GM23338 (cell line): ENCODE measurements at regions not wholly inside any gene's neighbourhood (a gene's known extent, or its start where the extent isn't known, plus 50 kb on each side); places are given as distances from the start of the nearest gene placed in this dataset.

ENCODE experiments used
- ATAC-seq: fragments of 200-7000 bp; cut with Tn5 transposase; 3 replicates; pipeline ENCODE4 v1.9.1; 2020
- DNase-seq: peaks from one replicate; pipeline ENCODE4 v3.0.0-alpha.2; 2015; ENCODE audit warnings: low spot score
- H2AFZ ChIP-seq: fragments of 200-600 bp; sonication (generic); 2 replicates; pipeline ENCODE4 v1.8.0; 2016; ENCODE audit warnings: antibody characterized with exemption, mild to moderate bottlenecking, moderate library complexity
- H3F3A ChIP-seq: fragments of 200-600 bp; sonication (generic); replicated peaks from 2 replicates; pipeline ENCODE4 v1.8.0; 2017; ENCODE audit warnings: antibody characterized with exemption, mixed run types, low read depth
- H3K27ac ChIP-seq: fragments of 200-600 bp; sonication (generic); 2 replicates; pipeline ENCODE4 v1.6.1; 2016; ENCODE audit warnings: low read depth
- H3K27me3 ChIP-seq: fragments of 200-600 bp; sonication (generic); 2 replicates; pipeline ENCODE4 v1.8.0; 2016; ENCODE audit warnings: mild to moderate bottlenecking, mixed run types, moderate library complexity; ENCODE audit not compliant: insufficient read depth
- H3K36me3 ChIP-seq: fragments of 200-600 bp; sonication (generic); 2 replicates; pipeline ENCODE4 v1.8.0; 2016; ENCODE audit warnings: mild to moderate bottlenecking; ENCODE audit not compliant: insufficient read depth
- H3K4me1 ChIP-seq: fragments of 200-600 bp; sonication (generic); 2 replicates; pipeline ENCODE4 v1.8.0; 2016; ENCODE audit warnings: mild to moderate bottlenecking, moderate library complexity; ENCODE audit not compliant: insufficient read depth
- H3K4me2 ChIP-seq: fragments of 200-600 bp; sonication (generic); 2 replicates; pipeline ENCODE4 v1.7.1; 2017; ENCODE audit warnings: mixed run types
- H3K4me3 ChIP-seq: fragments of 200-600 bp; sonication (generic); 2 replicates; pipeline ENCODE4 v1.6.1; 2016; ENCODE audit warnings: mixed run types
- H3K79me2 ChIP-seq: fragments of 200-600 bp; sonication (generic); replicated peaks from 2 replicates; pipeline ENCODE4 v1.8.0; 2017; ENCODE audit warnings: mild to moderate bottlenecking; ENCODE audit not compliant: insufficient read depth
- H3K9me2 ChIP-seq: fragments of 200-600 bp; sonication (generic); 2 replicates; pipeline ENCODE4 v1.8.0; 2017; ENCODE audit not compliant: insufficient read depth
- H4K20me1 ChIP-seq: fragments of 200-600 bp; sonication (generic); replicated peaks from 2 replicates; pipeline ENCODE4 v1.8.0; 2017; ENCODE audit warnings: mild to moderate bottlenecking; ENCODE audit not compliant: insufficient read depth
- H3K27ac Mint-ChIP-seq: 2 replicates; pipeline ENCODE4 v1.8.0; 2020; ENCODE audit warnings: inconsistent platforms, mild to moderate bottlenecking, moderate library complexity, mixed read lengths
- H3K27me3 Mint-ChIP-seq: 3 replicates; pipeline ENCODE4 v1.8.0; 2022; ENCODE audit warnings: low read depth, mild to moderate bottlenecking, moderate library complexity, mixed read lengths, inconsistent platforms; ENCODE audit not compliant: insufficient read depth, poor library complexity
- H3K36me3 Mint-ChIP-seq: 3 replicates; pipeline ENCODE4 v1.8.0; 2021; ENCODE audit warnings: low read depth, mild to moderate bottlenecking, inconsistent platforms, moderate library complexity, mixed read lengths
- H3K4me1 Mint-ChIP-seq: 3 replicates; pipeline ENCODE4 v1.8.0; 2020; ENCODE audit warnings: mild to moderate bottlenecking, inconsistent platforms, mixed read lengths
- H3K4me3 Mint-ChIP-seq: 3 replicates; pipeline ENCODE4 v1.8.0; 2021; ENCODE audit warnings: moderate library complexity, mild to moderate bottlenecking, inconsistent platforms, mixed read lengths
- H3K9me3 Mint-ChIP-seq: 3 replicates; pipeline ENCODE4 v1.8.0; 2020; ENCODE audit warnings: moderate library complexity, mild to moderate bottlenecking, inconsistent platforms, mixed read lengths
- CREB1 ChIP-seq: fragments of 250-450 bp; sonication (Bioruptor Pico); IDR thresholded peaks from 2 replicates; pipeline ENCODE4 v1.5.0; 2020; ENCODE audit warnings: low read depth, mild to moderate bottlenecking, moderate library complexity
- CTCF ChIP-seq, 2 experiments: fragments of 200-600 bp in 1 of 2; sonication (generic) in 1 of 2; conservative IDR thresholded peaks; 2 replicates each; pipeline versions ENCODE4 v1.5.1 to v1.6.1; 2016 to 2017; ENCODE audit warnings: antibody characterized with exemption in 2 of 2, low read depth in 2 of 2, mild to moderate bottlenecking in 2 of 2, moderate library complexity in 1 of 2
- ETS1 ChIP-seq: IDR thresholded peaks from 2 replicates; pipeline ENCODE4 v1.6.1; 2016; ENCODE audit warnings: antibody characterized with exemption
- EZH2 ChIP-seq: fragments of 200-600 bp; sonication (generic); IDR thresholded peaks from one replicate; pipeline ENCODE4 v1.8.0; 2017; ENCODE audit warnings: antibody characterized with exemption, mild to moderate bottlenecking, low read depth; ENCODE audit not compliant: unreplicated experiment
- EZH2phosphoT487 ChIP-seq: fragments of 200-600 bp; sonication (generic); IDR thresholded peaks from one replicate; pipeline ENCODE4 v1.8.1; 2018; ENCODE audit warnings: antibody characterized with exemption; ENCODE audit not compliant: unreplicated experiment
- JUNB ChIP-seq: IDR thresholded peaks from one replicate; pipeline ENCODE4 v1.6.1; 2016; ENCODE audit warnings: antibody characterized with exemption; ENCODE audit not compliant: unreplicated experiment
- NANOG ChIP-seq: IDR thresholded peaks from 2 replicates; pipeline ENCODE4 v1.6.1; 2016; ENCODE audit warnings: antibody characterized with exemption, borderline replicate concordance
- REST ChIP-seq: IDR thresholded peaks from one replicate; pipeline ENCODE4 v1.6.1; 2018; ENCODE audit warnings: antibody characterized with exemption; ENCODE audit not compliant: unreplicated experiment
- STAT1 ChIP-seq: IDR thresholded peaks from one replicate; pipeline ENCODE4 v1.6.1; 2016; ENCODE audit warnings: antibody characterized with exemption; ENCODE audit not compliant: unreplicated experiment
- ZNF114 ChIP-seq: fragments of 250-450 bp; sonication (Bioruptor Pico); IDR thresholded peaks from 2 replicates; pipeline ENCODE4 v1.5.0; 2020; ENCODE audit warnings: mild to moderate bottlenecking, moderate library complexity
- ZNF331 ChIP-seq: fragments of 250-450 bp; sonication (Bioruptor Pico); IDR thresholded peaks from 2 replicates; pipeline ENCODE4 v1.5.0; 2020; ENCODE audit warnings: low read depth, mild to moderate bottlenecking, moderate library complexity

- no peak for TF ChIP-seq NANOG
- no peak for TF ChIP-seq ETS1
- no peak for TF ChIP-seq REST
- no peak for TF ChIP-seq ZNF331
- Histone ChIP-seq H3K4me1 (no peaks in the 10 kb centered on the region), H3K4me3 (no peak overlapping the region), H3K79me2 (no peaks in the 10 kb centered on the region), H3K4me2 (no peak overlapping the region), H3F3A (no peaks in the 10 kb centered on the region), H4K20me1 (no peaks in the 10 kb centered on the region), H3K9me2 (no peaks in the 10 kb centered on the region), H3K36me3 (no peaks in the 10 kb centered on the region), H3K27me3 (no peaks in the 10 kb centered on the region), H2AFZ (peak overlapping the region; percentile 72), H3K27ac (no peak overlapping the region)
- no peak for DNase-seq
- H3K4me3 Mint-ChIP-seq = no peak overlapping the region
- ATAC-seq = no peak
- H3K4me1 Mint-ChIP-seq = no peaks in the 10 kb centered on the region; the same call in 2 of the 3 replicates
- H3K27ac Mint-ChIP-seq = no peak overlapping the region
- peaks cover 3% of the 10 kb centered on the region for H3K27me3 Mint-ChIP-seq
- H3K36me3 Mint-ChIP-seq = no peaks in the 10 kb centered on the region
- H3K9me3 Mint-ChIP-seq = peaks cover 2% of the 10 kb centered on the region; the same call in 2 of the 3 replicates
Measured at GRCh38 chr3:69665026-69665737, 74.1 kb upstream of the MITF start.

GRCh38 chr3:69660631-69661030 lies 78.6 kb upstream of the MITF start:
- no peak overlapping the region for H3K27ac Mint-ChIP-seq
- Histone ChIP-seq H3K27me3 (no peaks in the 10 kb centered on the region), H3K36me3 (0 out of 2 replicates have a peak, but pooled peaks cover 2% of the 10 kb centered on the region), H3F3A (no peaks in the 10 kb centered on the region), H3K27ac (no peak overlapping the region), H4K20me1 (no peaks in the 10 kb centered on the region), H3K9me2 (0 out of 2 replicates have a peak, but pooled peaks cover 8% of the 10 kb centered on the region), H3K4me1 (no peaks in the 10 kb centered on the region), H3K4me3 (no peak overlapping the region), H3K4me2 (no peak overlapping the region), H2AFZ (no peak overlapping the region), H3K79me2 (no peaks in the 10 kb centered on the region)
- H3K4me1 Mint-ChIP-seq = no peaks in the 10 kb centered on the region; the same call in 2 of the 3 replicates
- ATAC-seq (no peak), DNase-seq (no peak)
- TF ChIP-seq EZH2phosphoT487 (no peak), STAT1 (no peak), CTCF (conservative IDR thresholded peaks at IDR 0.05; ENCODE audit: low read depth in 2 of 2) (no peak), CREB1 (CRISPR knock-in tag) (no peak), EZH2 (no peak), JUNB (no peak), ZNF331 (no peak), ETS1 (no peak), ZNF114 (CRISPR knock-in tag) (no peak)
- H3K27me3 Mint-ChIP-seq = peaks cover under 1% of the 10 kb centered on the region
- peaks cover 17% of the 10 kb centered on the region for H3K9me3 Mint-ChIP-seq
- H3K36me3 Mint-ChIP-seq = no peaks in the 10 kb centered on the region
- H3K4me3 Mint-ChIP-seq = no peak overlapping the region
